ENCODE measurements at regions not wholly inside any gene's neighbourhood (a gene's known extent, or its start where the extent isn't known, plus 50 kb on each side); places are given as distances from the start of the nearest gene placed in this dataset.

DNA sequence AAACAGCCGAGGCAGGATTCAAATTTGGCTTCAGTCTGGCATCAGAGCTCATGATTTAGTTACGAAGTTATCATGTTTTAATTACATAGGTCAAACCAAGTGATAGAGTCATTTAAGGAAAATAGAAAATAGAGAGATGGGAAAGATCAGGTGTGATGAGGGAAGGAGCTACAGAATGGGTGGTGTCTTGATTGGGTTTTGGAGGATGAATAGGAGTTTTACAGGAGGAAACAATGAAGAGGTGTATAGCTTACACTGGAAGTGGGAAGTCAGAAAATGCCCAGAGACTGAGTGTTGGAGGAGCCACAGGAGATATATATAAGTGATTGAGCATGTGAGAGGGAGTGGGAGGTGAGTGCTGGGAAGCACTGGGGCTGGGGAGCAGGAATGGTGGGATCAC lies 264.2 kb upstream of the TNP1 start:
- DNase-seq (ENCODE audit: low read depth): no peak
- TF ChIP-seq, protein P1, sequence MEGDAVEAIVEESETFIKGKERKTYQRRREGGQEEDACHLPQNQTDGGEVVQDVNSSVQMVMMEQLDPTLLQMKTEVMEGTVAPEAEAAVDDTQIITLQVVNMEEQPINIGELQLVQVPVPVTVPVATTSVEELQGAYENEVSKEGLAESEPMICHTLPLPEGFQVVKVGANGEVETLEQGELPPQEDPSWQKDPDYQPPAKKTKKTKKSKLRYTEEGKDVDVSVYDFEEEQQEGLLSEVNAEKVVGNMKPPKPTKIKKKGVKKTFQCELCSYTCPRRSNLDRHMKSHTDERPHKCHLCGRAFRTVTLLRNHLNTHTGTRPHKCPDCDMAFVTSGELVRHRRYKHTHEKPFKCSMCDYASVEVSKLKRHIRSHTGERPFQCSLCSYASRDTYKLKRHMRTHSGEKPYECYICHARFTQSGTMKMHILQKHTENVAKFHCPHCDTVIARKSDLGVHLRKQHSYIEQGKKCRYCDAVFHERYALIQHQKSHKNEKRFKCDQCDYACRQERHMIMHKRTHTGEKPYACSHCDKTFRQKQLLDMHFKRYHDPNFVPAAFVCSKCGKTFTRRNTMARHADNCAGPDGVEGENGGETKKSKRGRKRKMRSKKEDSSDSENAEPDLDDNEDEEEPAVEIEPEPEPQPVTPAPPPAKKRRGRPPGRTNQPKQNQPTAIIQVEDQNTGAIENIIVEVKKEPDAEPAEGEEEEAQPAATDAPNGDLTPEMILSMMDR (IDR thresholded peaks at IDR 0.05; ENCODE audit: insufficient read depth, low read length, poor library complexity, severe bottlenecking): no peak
- H3K36me3 ChIP-seq (ENCODE audit: control insufficient read depth, insufficient read depth, low read length): no peaks in the 10 kb centered on the region
- no peaks in the 10 kb centered on the region for H3K27me3 ChIP-seq (ENCODE audit: control insufficient read depth, insufficient read depth, low read length)
- no peak overlapping the region for H3K4me3 ChIP-seq (ENCODE audit: low read depth, low read length)

DNA sequence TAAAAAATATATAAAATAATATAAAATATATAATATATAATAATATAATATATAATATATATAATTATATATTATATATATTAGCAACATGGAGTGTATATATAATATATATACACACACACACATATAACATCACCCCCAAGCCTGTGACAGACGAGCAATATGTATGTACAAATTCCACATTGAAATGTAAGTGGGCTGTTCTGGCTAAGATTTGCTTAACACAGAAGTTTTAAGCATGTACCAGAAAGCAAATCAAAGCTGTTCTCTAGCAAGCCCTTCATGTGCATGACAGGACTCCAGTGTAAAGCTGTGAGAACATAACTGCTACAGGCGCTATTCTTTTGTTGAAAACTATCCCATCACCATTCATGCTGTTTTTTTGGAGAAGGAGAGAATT lies 261.7 kb upstream of the TNP1 start:
- no peak overlapping the region for H3K4me3 ChIP-seq (ENCODE audit: low read depth, low read length)
- DNase-seq (ENCODE audit: low read depth): no peak
- TF ChIP-seq, protein P1 (IDR thresholded peaks at IDR 0.05; ENCODE audit: insufficient read depth, low read length, poor library complexity, severe bottlenecking): no peak
- no peaks in the 10 kb centered on the region for H3K27me3 ChIP-seq (ENCODE audit: control insufficient read depth, insufficient read depth, low read length)
- no peaks in the 10 kb centered on the region for H3K36me3 ChIP-seq (ENCODE audit: control insufficient read depth, insufficient read depth, low read length)

DNA sequence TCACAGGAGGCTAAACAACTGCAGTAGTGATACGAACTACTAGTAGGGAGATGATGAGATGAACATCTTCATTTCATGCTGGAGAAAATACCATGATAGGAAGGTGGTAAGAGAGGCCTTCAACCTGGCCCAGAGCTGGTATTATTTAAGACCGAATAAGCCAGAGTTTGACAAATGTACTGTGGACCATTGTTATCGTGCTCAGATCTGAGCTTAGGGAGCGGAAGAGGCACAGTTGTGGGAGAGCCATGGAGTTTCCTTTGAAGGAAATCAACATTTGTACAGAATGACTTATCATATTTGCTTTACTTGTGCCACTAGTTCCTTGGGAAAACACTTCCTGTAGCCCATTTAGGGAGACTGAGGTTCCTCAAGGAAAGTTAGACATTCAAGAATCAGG lies 260.6 kb upstream of the TNP1 start:
- TF ChIP-seq, protein P1 (IDR thresholded peaks at IDR 0.05; ENCODE audit: insufficient read depth, low read length, poor library complexity, severe bottlenecking): no peak
- no peaks in the 10 kb centered on the region for H3K36me3 ChIP-seq (ENCODE audit: control insufficient read depth, insufficient read depth, low read length)
- DNase-seq (ENCODE audit: low read depth): no peak
- no peak overlapping the region for H3K4me3 ChIP-seq (ENCODE audit: low read depth, low read length)
- no peaks in the 10 kb centered on the region for H3K27me3 ChIP-seq (ENCODE audit: control insufficient read depth, insufficient read depth, low read length)

DNA sequence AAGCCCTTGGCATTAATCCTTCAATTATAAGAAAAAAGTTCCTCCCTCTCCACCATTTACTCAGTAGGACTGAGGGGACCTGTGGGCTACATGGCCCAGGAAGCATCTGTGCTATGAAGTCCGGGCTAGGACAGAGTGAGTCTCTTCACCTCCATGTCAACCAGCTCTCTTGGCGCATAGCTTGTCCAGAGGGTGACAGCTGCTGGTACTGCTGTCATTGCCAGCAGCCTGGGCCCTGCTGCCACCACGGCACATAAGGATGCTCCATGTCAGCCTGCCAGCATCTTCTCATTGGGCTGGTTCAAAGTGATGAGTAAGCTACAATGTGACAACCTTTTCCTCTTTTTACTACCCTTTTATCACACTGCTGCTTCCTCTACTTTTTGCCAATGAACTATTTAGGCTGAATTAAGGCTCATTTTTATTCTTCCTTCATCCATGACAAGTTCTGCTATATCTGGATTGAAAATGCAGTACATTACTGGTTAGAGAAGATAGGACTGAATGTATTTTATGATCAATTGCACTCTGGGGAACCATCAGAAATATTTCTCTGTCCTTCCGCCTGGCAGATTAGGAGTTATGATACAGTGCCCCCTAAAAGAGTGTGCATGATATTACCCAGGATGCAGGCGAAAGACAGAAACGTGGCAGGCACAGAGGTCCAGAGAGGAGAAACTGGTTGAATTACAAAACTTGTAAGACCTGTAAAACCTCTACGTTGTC lies 258.9 kb upstream of the TNP1 start:
- DNase-seq (ENCODE audit: low read depth): no peak
- H3K27me3 ChIP-seq (ENCODE audit: control insufficient read depth, insufficient read depth, low read length): no peaks in the 10 kb centered on the region
- no peak overlapping the region for H3K4me3 ChIP-seq (ENCODE audit: low read depth, low read length)
- no peaks in the 10 kb centered on the region for H3K36me3 ChIP-seq (ENCODE audit: control insufficient read depth, insufficient read depth, low read length)
- TF ChIP-seq, protein P1 (IDR thresholded peaks at IDR 0.05; ENCODE audit: insufficient read depth, low read length, poor library complexity, severe bottlenecking): no peak

DNA sequence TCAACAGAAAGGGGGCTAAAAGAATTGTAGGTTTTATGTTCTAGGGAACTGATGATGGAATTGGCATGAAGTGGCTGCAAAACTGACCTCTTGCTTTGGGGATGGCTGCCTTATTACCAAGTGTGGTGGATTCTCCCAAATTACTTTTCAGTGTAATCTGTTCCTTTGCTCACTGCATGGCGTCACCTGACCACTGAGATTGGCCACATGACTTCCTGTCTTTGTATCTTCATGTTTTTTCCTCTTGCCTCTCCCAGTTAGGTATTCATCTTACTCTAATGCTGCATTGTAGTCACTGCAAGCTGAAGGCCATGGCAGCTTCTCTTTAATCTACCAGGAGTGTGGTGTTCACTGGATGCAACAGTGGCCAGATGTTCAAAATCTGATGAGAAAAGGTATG lies 257.7 kb upstream of the TNP1 start:
- no peak for DNase-seq (ENCODE audit: low read depth)
- no peak overlapping the region for H3K4me3 ChIP-seq (ENCODE audit: low read depth, low read length)
- H3K27me3 ChIP-seq (ENCODE audit: control insufficient read depth, insufficient read depth, low read length): no peaks in the 10 kb centered on the region
- H3K36me3 ChIP-seq (ENCODE audit: control insufficient read depth, insufficient read depth, low read length): no peaks in the 10 kb centered on the region
- TF ChIP-seq, protein P1 (IDR thresholded peaks at IDR 0.05; ENCODE audit: insufficient read depth, low read length, poor library complexity, severe bottlenecking): no peak

DNA sequence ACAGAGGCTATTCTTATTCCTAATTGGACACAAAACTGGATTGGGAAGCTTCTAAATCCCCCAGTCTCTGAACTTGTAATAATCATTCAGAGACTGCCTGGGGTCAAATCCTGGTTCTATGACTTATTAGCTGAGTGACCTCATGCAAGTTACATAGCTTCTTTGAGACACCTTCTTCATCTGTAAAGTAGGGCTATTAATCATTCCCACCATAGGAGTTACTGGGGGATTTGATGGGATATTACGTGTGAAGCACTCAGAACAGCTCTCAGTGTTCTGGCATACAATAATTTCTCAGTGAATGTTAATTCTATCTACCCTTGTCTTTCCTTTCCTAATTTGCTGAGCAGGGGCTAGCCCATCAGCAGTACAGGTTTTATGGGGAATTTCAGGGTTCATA lies 256.7 kb upstream of the TNP1 start:
- TF ChIP-seq, protein P1 (IDR thresholded peaks at IDR 0.05; ENCODE audit: insufficient read depth, low read length, poor library complexity, severe bottlenecking): no peak
- no peaks in the 10 kb centered on the region for H3K27me3 ChIP-seq (ENCODE audit: control insufficient read depth, insufficient read depth, low read length)
- H3K4me3 ChIP-seq (ENCODE audit: low read depth, low read length): no peak overlapping the region
- no peak for DNase-seq (ENCODE audit: low read depth)
- no peaks in the 10 kb centered on the region for H3K36me3 ChIP-seq (ENCODE audit: control insufficient read depth, insufficient read depth, low read length)
